ENCODE measurements at regions not wholly inside any gene's neighbourhood (a gene's known extent, or its start where the extent isn't known, plus 50 kb on each side); places are given as distances from the start of the nearest gene placed in this dataset.

DNA sequence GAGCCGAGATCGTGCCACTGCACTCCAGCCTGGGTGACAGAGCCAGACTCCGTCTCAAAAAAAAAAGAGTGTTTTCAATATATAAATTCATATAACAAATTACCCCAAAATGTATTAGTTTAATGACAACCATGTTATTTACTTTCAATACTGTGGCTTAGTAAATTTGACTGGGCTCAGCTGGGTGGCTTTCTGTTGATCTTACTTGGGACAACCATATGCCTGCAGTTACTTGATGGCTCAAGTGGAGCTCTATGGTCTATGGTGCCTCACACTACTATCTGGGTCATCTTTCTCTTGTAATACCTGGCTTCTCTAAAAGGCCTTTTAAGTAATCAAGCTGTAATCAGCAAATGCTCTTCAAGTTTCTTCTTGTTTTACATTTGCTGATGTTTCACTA is 341.5 kb upstream of the SPHKAP start:
- TF ChIP-seq, protein P1, sequence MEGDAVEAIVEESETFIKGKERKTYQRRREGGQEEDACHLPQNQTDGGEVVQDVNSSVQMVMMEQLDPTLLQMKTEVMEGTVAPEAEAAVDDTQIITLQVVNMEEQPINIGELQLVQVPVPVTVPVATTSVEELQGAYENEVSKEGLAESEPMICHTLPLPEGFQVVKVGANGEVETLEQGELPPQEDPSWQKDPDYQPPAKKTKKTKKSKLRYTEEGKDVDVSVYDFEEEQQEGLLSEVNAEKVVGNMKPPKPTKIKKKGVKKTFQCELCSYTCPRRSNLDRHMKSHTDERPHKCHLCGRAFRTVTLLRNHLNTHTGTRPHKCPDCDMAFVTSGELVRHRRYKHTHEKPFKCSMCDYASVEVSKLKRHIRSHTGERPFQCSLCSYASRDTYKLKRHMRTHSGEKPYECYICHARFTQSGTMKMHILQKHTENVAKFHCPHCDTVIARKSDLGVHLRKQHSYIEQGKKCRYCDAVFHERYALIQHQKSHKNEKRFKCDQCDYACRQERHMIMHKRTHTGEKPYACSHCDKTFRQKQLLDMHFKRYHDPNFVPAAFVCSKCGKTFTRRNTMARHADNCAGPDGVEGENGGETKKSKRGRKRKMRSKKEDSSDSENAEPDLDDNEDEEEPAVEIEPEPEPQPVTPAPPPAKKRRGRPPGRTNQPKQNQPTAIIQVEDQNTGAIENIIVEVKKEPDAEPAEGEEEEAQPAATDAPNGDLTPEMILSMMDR (IDR thresholded peaks at IDR 0.05), result no peak
- no peak for TF ChIP-seq POLR2A (IDR thresholded peaks at IDR 0.05)

Data from right lobe of liver (tissue), 4 donors.